Loucy (cell line): ENCODE measurements at regions not wholly inside any gene's neighbourhood (a gene's known extent, or its start where the extent isn't known, plus 50 kb on each side); places are given as distances from the start of the nearest gene placed in this dataset.

Experiments
- H2AFZ ChIP-seq: fragments of 200-600 bp; sonication (generic); 2 replicates; pipeline ENCODE4 v1.6.0; 2016; ENCODE audit warnings: antibody characterized with exemption, mild to moderate bottlenecking, low read length, moderate library complexity
- H3F3A ChIP-seq: fragments of 200-600 bp; 2 replicates; pipeline ENCODE4 v1.6.0; 2016; ENCODE audit warnings: antibody characterized with exemption, low read depth, mild to moderate bottlenecking
- H3K27me3 ChIP-seq: fragments of 200-600 bp; sonication (generic); 2 replicates; pipeline ENCODE4 v1.6.1; 2014; ENCODE audit warnings: low read length, mild to moderate bottlenecking; ENCODE audit not compliant: insufficient read depth, poor library complexity, severe bottlenecking
- H3K36me3 ChIP-seq: fragments of 200-600 bp; sonication (generic); 2 replicates; pipeline ENCODE4 v1.6.1; 2016; ENCODE audit warnings: low read length; ENCODE audit not compliant: insufficient read depth
- H3K4me1 ChIP-seq: fragments of 200-600 bp; sonication (generic); 2 replicates; pipeline ENCODE4 v1.5.1; 2014; ENCODE audit warnings: low read length, mild to moderate bottlenecking; ENCODE audit not compliant: insufficient read depth, poor library complexity, severe bottlenecking
- H3K4me2 ChIP-seq: fragments of 200-600 bp; sonication (generic); 2 replicates; pipeline ENCODE4 v1.6.0; 2014; ENCODE audit warnings: antibody characterized with exemption, low read length, low read depth, mild to moderate bottlenecking; ENCODE audit not compliant: poor library complexity, severe bottlenecking
- H3K4me3 ChIP-seq: fragments of 200-600 bp; sonication (generic); 2 replicates; pipeline ENCODE4 v1.5.1; 2014; ENCODE audit warnings: low read length, mild to moderate bottlenecking, mixed read lengths; ENCODE audit not compliant: poor library complexity, severe bottlenecking
- H3K79me2 ChIP-seq: fragments of 200-600 bp; sonication (generic); 2 replicates; pipeline ENCODE4 v1.6.1; 2014; ENCODE audit warnings: low read length; ENCODE audit not compliant: insufficient read depth
- H3K9ac ChIP-seq: fragments of 200-600 bp; sonication (generic); 2 replicates; pipeline ENCODE4 v1.6.0; 2014; ENCODE audit warnings: mild to moderate bottlenecking, low read depth, low read length, moderate library complexity; ENCODE audit not compliant: poor library complexity, severe bottlenecking
- H3K9me2 ChIP-seq: fragments of 200-600 bp; sonication (generic); replicated peaks from 2 replicates; pipeline ENCODE4 v1.6.1; 2016; ENCODE audit warnings: low read depth, low read length, mixed read lengths
- H3K9me3 ChIP-seq: fragments of 200-600 bp; sonication (generic); 2 replicates; pipeline ENCODE4 v1.6.1; 2014; ENCODE audit warnings: mild to moderate bottlenecking, antibody characterized with exemption, low read length, low read depth; ENCODE audit not compliant: insufficient read depth
- H4K20me1 ChIP-seq: fragments of 200-600 bp; sonication (generic); 2 replicates; pipeline ENCODE4 v1.6.0; 2014; ENCODE audit warnings: antibody characterized with exemption, low read length, mild to moderate bottlenecking; ENCODE audit not compliant: insufficient read depth, poor library complexity, severe bottlenecking
- EZH2phosphoT487 ChIP-seq: fragments of 200-600 bp; IDR thresholded peaks from 2 replicates; pipeline ENCODE4 v1.6.1; 2018; ENCODE audit warnings: antibody characterized with exemption, mild to moderate bottlenecking, moderate library complexity, borderline replicate concordance
- TF ChIP-seq, protein P1 (sequence below): fragments of 200-600 bp; sonication (generic); conservative IDR thresholded peaks from 2 replicates; pipeline ENCODE4 v1.5.1; 2014; ENCODE audit warnings: mild to moderate bottlenecking, antibody characterized with exemption, low read length

DNA sequence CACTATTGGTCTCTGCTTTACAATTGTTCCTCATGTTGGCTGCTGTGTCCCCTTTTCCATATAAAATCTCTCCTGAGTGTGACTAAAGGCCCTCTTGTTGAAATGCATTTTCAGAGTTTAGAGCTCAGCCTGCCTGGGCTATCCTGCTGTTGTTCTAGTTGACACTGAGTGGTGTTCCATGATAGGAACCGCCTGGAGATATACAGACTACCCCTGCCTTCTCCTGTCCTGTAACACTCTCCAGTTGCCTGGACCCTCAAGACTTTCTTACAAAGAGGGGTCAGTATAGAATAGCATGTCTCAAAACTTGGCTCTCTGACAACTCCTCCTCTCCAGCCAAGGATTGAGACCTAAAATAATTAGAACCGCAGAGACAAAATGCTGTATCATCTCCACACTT, 152.0 kb upstream of the POU3F1 start:
- H3K4me3 ChIP-seq, result no peak overlapping the region
- no peaks in the 10 kb centered on the region for H4K20me1 ChIP-seq
- no peaks in the 10 kb centered on the region for H3K4me1 ChIP-seq
- H3K27me3 ChIP-seq, result no peaks in the 10 kb centered on the region
- TF ChIP-seq, protein P1, sequence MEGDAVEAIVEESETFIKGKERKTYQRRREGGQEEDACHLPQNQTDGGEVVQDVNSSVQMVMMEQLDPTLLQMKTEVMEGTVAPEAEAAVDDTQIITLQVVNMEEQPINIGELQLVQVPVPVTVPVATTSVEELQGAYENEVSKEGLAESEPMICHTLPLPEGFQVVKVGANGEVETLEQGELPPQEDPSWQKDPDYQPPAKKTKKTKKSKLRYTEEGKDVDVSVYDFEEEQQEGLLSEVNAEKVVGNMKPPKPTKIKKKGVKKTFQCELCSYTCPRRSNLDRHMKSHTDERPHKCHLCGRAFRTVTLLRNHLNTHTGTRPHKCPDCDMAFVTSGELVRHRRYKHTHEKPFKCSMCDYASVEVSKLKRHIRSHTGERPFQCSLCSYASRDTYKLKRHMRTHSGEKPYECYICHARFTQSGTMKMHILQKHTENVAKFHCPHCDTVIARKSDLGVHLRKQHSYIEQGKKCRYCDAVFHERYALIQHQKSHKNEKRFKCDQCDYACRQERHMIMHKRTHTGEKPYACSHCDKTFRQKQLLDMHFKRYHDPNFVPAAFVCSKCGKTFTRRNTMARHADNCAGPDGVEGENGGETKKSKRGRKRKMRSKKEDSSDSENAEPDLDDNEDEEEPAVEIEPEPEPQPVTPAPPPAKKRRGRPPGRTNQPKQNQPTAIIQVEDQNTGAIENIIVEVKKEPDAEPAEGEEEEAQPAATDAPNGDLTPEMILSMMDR, result no peak
- TF ChIP-seq EZH2phosphoT487, result no peak
- H3K36me3 ChIP-seq, result no peaks in the 10 kb centered on the region
- H3K4me2 ChIP-seq, result no peak overlapping the region
- no peaks in the 10 kb centered on the region for H3F3A ChIP-seq
- no peaks in the 10 kb centered on the region for H3K9me3 ChIP-seq
- H3K9me2 ChIP-seq, result no peaks in the 10 kb centered on the region
- H2AFZ ChIP-seq, result no peak overlapping the region
- no peak overlapping the region for H3K9ac ChIP-seq
- H3K79me2 ChIP-seq, result no peaks in the 10 kb centered on the region

DNA sequence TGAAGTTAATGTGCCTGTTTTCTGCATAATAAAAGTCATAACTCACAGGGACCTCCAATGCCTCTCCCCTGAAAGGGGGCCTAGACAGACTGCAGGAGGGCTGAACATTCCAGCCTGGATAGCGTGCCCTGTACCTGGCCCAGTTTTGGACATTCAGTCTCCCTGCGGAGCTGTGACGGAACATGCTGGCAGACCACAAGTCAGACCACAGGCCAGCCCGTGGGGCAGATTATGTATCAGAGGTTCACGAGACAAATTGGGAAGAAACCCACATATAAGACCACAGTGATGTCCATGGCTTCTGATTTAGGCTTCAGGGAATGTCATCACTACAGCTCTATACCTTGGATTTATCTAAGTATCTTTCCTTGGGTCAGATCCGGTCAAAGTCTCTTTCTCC, 151.5 kb upstream of the POU3F1 start:
- Histone ChIP-seq H3K4me1 (no peaks in the 10 kb centered on the region), H3K27me3 (no peaks in the 10 kb centered on the region), H3F3A (no peaks in the 10 kb centered on the region), H3K79me2 (no peaks in the 10 kb centered on the region), H3K4me3 (no peak overlapping the region), H3K4me2 (no peak overlapping the region), H2AFZ (no peak overlapping the region), H4K20me1 (no peaks in the 10 kb centered on the region), H3K36me3 (no peaks in the 10 kb centered on the region), H3K9me3 (no peaks in the 10 kb centered on the region), H3K9ac (no peak overlapping the region), H3K9me2 (no peaks in the 10 kb centered on the region)
- TF ChIP-seq EZH2phosphoT487, result no peak
- TF ChIP-seq, protein P1, result no peak

DNA sequence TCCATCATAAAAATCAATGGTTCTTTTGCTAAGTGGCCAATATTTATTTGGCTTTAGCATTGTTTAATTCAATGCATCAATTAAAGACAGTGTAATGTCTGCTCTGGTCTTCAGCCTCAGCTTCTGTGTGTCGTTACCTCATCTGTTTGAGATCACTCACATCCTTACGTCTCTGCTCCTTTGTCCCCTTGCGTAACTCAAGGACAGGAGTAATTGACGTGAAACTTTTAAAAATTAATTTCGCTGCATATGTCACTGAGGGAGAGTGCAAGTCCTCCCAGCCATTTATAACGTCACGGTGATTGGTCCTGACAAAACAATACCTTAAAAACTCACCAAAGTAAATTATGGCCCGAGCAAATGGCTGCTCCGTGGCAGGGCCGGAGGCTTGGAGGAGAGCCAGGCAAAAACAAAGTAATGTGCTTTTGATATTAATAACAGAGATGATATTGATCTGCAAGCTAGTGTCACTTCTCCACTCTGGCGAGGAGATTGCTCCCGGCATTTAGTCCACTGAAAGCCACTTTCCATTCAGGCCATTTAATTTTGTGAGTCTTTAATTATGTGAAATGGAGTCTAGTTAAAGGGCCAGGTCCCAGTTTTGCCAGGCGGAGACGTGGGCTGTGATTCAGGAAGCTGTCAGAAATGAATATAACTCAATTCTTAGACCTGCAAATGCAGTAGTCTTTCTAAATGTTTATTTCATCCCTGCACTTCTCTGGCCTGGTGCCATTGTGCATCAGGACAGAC, 150.9 kb upstream of the POU3F1 start:
- no peaks in the 10 kb centered on the region for H3K79me2 ChIP-seq
- no peaks in the 10 kb centered on the region for H3K27me3 ChIP-seq
- H3K9me3 ChIP-seq, result no peaks in the 10 kb centered on the region
- TF ChIP-seq EZH2phosphoT487, result no peak
- TF ChIP-seq, protein P1, result no peak
- no peaks in the 10 kb centered on the region for H3K9me2 ChIP-seq
- H3K4me2 ChIP-seq, result no peak overlapping the region
- H3K36me3 ChIP-seq, result no peaks in the 10 kb centered on the region
- H2AFZ ChIP-seq, result no peak overlapping the region
- H4K20me1 ChIP-seq, result no peaks in the 10 kb centered on the region
- H3K4me3 ChIP-seq, result no peak overlapping the region
- H3K9ac ChIP-seq, result no peak overlapping the region
- H3K4me1 ChIP-seq, result no peaks in the 10 kb centered on the region
- no peaks in the 10 kb centered on the region for H3F3A ChIP-seq
